HepG2 (cell line): ENCODE measurements at regions not wholly inside any gene's neighbourhood (a gene's known extent, or its start where the extent isn't known, plus 50 kb on each side); places are given as distances from the start of the nearest gene placed in this dataset.
A peak's percentile ranks its signal among the peaks of the same experiment; 100 is the strongest.

ENCODE experiments used
- ARHGAP35 ChIP-seq: sonication (generic); formaldehyde crosslinking; IDR thresholded peaks from 2 replicates; pipeline ENCODE4 v1.9.0; 2022; ENCODE audit warnings: mild to moderate bottlenecking, inconsistent platforms, moderate library complexity, missing genetic modification reagents, borderline replicate concordance
- ARNTL ChIP-seq: sonication (generic); formaldehyde crosslinking; IDR thresholded peaks from 2 replicates; pipeline ENCODE4 v1.4.0; 2020; ENCODE audit warnings: mild to moderate bottlenecking, missing genetic modification reagents
- ASH2L ChIP-seq: fragments of 300-600, 200-600 bp; sonication (generic); IDR thresholded peaks from 2 replicates; pipeline ENCODE4 v1.7.0; 2017; ENCODE audit warnings: low read depth, mild to moderate bottlenecking, moderate library complexity, mixed read lengths, low read length; ENCODE audit not compliant: insufficient read length
- ATF1 ChIP-seq: IDR thresholded peaks from 2 replicates; pipeline ENCODE4 v1.6.1; 2016; ENCODE audit warnings: mild to moderate bottlenecking, control low read depth
- ATF7 ChIP-seq, 2 experiments: fragments of 450-650 bp in 1 of 2; sonication (generic) in 1 of 2; formaldehyde crosslinking in 1 of 2; IDR thresholded peaks; 2 replicates each; pipeline versions ENCODE4 v1.4.0 to v1.6.1; 2016 to 2020; ENCODE audit warnings: antibody characterized with exemption in 1 of 2, mild to moderate bottlenecking in 1 of 2, missing genetic modification reagents in 1 of 2
- CENPX ChIP-seq: sonication (generic); formaldehyde crosslinking; IDR thresholded peaks from 2 replicates; pipeline ENCODE4 v1.9.0; 2021; ENCODE audit warnings: mild to moderate bottlenecking, missing genetic modification reagents, moderate library complexity
- KLF9 ChIP-seq: IDR thresholded peaks from 2 replicates; pipeline ENCODE4 v1.6.1; 2016; ENCODE audit warnings: low read depth
- MLLT10 ChIP-seq: sonication (generic); formaldehyde crosslinking; IDR thresholded peaks from 2 replicates; pipeline ENCODE4 v1.4.0; 2020; ENCODE audit warnings: missing genetic modification reagents
- ZIK1 ChIP-seq: sonication (generic); formaldehyde crosslinking; IDR thresholded peaks from 2 replicates; pipeline ENCODE4 v1.5.0; 2020; ENCODE audit warnings: mild to moderate bottlenecking, low read depth, missing genetic modification reagents, borderline replicate concordance
- ZNF225 ChIP-seq: sonication (generic); formaldehyde crosslinking; IDR thresholded peaks from 2 replicates; pipeline ENCODE4 v1.4.0; 2020; ENCODE audit warnings: mild to moderate bottlenecking, missing genetic modification reagents
- ZNF446 ChIP-seq: sonication (generic); formaldehyde crosslinking; IDR thresholded peaks from 2 replicates; pipeline ENCODE4 v1.5.0; 2020; ENCODE audit warnings: mild to moderate bottlenecking, missing genetic modification reagents
- ZNF460 ChIP-seq: sonication (generic); formaldehyde crosslinking; IDR thresholded peaks from 2 replicates; pipeline ENCODE4 v1.5.1; 2020; ENCODE audit warnings: missing genetic modification reagents, mild to moderate bottlenecking, borderline replicate concordance
- ZNF598 ChIP-seq: sonication (generic); formaldehyde crosslinking; IDR thresholded peaks from 2 replicates; pipeline ENCODE4 v1.5.1; 2020; ENCODE audit warnings: mild to moderate bottlenecking, missing genetic modification reagents, borderline replicate concordance
- ZNF83 ChIP-seq: sonication (generic); formaldehyde crosslinking; IDR thresholded peaks from 2 replicates; pipeline ENCODE4 v1.4.0; 2020; ENCODE audit warnings: missing genetic modification reagents, mild to moderate bottlenecking, borderline replicate concordance
- TF ChIP-seq, protein P1 (sequence below): sonication (generic); formaldehyde crosslinking; IDR thresholded peaks from 2 replicates; pipeline ENCODE4 v1.4.0; 2020; ENCODE audit warnings: mild to moderate bottlenecking, low read depth, missing genetic modification reagents
- TF ChIP-seq, protein P2 (sequence below): sonication (generic); formaldehyde crosslinking; IDR thresholded peaks from 2 replicates; pipeline ENCODE4 v1.4.0; 2020; ENCODE audit warnings: missing genetic modification reagents
- TF ChIP-seq, protein P3 (sequence below): IDR thresholded peaks from 2 replicates; pipeline ENCODE4 v1.6.1; 2012; ENCODE audit warnings: low read length, improper control_type of control experiment
- TF ChIP-seq, protein P4 (sequence below), 2 experiments: fragments of 450-650 bp in 1 of 2; sonication (generic) in 1 of 2; formaldehyde crosslinking; IDR thresholded peaks; 2 replicates each; pipeline versions ENCODE4 v1.5.0 to v1.8.0; 2020 to 2022; ENCODE audit warnings: mild to moderate bottlenecking in 1 of 2, missing genetic modification reagents in 1 of 2
- TF ChIP-seq, protein P5 (sequence below): sonication (generic); formaldehyde crosslinking; IDR thresholded peaks from 2 replicates; pipeline ENCODE4 v1.5.0; 2020; ENCODE audit warnings: mild to moderate bottlenecking, low read depth, missing genetic modification reagents, borderline replicate concordance

DNA sequence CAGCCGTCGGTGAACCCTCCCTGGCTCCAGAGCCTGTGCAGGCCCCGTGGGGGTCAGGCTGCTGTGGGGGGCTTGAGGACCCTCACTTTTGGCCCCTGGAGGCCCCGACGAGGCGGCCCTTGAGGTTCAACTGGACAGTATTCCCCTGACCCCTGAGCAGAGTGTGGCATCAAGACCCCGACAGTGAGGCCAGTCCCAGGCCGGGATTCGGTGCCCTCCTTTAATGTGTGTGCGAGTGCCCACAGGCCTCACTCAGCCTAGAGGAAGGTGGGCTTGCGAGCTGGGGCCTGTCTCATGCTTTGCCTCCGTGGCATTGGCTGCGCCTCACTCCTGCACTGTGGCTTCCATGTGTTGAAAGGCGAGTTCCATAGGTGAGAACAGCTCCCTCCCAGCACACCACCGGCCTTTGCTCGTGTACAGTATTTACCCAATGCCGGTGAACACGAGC is 94.5 kb downstream of the METRNL start (continued):
- TF ChIP-seq, protein P1, sequence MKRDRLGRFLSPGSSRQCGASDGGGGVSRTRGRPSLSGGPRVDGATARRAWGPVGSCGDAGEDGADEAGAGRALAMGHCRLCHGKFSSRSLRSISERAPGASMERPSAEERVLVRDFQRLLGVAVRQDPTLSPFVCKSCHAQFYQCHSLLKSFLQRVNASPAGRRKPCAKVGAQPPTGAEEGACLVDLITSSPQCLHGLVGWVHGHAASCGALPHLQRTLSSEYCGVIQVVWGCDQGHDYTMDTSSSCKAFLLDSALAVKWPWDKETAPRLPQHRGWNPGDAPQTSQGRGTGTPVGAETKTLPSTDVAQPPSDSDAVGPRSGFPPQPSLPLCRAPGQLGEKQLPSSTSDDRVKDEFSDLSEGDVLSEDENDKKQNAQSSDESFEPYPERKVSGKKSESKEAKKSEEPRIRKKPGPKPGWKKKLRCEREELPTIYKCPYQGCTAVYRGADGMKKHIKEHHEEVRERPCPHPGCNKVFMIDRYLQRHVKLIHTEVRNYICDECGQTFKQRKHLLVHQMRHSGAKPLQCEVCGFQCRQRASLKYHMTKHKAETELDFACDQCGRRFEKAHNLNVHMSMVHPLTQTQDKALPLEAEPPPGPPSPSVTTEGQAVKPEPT (CRISPR knock-in tag): no peak
- no peak for TF ChIP-seq ASH2L
- TF ChIP-seq ZNF225 (CRISPR knock-in tag): 0 out of 2 replicates have a peak, but pooled peaks have one; percentile 38
- peak; percentile 70 for TF ChIP-seq ZNF598
- 0 out of 2 replicates have a peak, but pooled peaks have one; percentile 24 for TF ChIP-seq ZNF460
- TF ChIP-seq ARHGAP35: no peak
- TF ChIP-seq, protein P2, sequence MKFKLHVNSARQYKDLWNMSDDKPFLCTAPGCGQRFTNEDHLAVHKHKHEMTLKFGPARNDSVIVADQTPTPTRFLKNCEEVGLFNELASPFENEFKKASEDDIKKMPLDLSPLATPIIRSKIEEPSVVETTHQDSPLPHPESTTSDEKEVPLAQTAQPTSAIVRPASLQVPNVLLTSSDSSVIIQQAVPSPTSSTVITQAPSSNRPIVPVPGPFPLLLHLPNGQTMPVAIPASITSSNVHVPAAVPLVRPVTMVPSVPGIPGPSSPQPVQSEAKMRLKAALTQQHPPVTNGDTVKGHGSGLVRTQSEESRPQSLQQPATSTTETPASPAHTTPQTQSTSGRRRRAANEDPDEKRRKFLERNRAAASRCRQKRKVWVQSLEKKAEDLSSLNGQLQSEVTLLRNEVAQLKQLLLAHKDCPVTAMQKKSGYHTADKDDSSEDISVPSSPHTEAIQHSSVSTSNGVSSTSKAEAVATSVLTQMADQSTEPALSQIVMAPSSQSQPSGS (CRISPR knock-in tag): no peak
- TF ChIP-seq CENPX: no peak
- TF ChIP-seq MLLT10 (CRISPR knock-in tag): no peak
- TF ChIP-seq, protein P3, sequence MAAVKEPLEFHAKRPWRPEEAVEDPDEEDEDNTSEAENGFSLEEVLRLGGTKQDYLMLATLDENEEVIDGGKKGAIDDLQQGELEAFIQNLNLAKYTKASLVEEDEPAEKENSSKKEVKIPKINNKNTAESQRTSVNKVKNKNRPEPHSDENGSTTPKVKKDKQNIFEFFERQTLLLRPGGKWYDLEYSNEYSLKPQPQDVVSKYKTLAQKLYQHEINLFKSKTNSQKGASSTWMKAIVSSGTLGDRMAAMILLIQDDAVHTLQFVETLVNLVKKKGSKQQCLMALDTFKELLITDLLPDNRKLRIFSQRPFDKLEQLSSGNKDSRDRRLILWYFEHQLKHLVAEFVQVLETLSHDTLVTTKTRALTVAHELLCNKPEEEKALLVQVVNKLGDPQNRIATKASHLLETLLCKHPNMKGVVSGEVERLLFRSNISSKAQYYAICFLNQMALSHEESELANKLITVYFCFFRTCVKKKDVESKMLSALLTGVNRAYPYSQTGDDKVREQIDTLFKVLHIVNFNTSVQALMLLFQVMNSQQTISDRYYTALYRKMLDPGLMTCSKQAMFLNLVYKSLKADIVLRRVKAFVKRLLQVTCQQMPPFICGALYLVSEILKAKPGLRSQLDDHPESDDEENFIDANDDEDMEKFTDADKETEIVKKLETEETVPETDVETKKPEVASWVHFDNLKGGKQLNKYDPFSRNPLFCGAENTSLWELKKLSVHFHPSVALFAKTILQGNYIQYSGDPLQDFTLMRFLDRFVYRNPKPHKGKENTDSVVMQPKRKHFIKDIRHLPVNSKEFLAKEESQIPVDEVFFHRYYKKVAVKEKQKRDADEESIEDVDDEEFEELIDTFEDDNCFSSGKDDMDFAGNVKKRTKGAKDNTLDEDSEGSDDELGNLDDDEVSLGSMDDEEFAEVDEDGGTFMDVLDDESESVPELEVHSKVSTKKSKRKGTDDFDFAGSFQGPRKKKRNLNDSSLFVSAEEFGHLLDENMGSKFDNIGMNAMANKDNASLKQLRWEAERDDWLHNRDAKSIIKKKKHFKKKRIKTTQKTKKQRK: no peak
- TF ChIP-seq, protein P4, sequence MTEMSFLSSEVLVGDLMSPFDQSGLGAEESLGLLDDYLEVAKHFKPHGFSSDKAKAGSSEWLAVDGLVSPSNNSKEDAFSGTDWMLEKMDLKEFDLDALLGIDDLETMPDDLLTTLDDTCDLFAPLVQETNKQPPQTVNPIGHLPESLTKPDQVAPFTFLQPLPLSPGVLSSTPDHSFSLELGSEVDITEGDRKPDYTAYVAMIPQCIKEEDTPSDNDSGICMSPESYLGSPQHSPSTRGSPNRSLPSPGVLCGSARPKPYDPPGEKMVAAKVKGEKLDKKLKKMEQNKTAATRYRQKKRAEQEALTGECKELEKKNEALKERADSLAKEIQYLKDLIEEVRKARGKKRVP (CRISPR knock-in tag; IDR thresholded peaks at IDR 0.05): no peak
- TF ChIP-seq ZNF446 (CRISPR knock-in tag): peak; percentile 73; the same call in 1 of the 2 replicates
- no peak for TF ChIP-seq KLF9
- TF ChIP-seq ZNF83 (CRISPR knock-in tag): 0 out of 2 replicates have a peak, but pooled peaks have one; percentile 69
- no peak for TF ChIP-seq ATF1 (CRISPR knock-in tag)
- TF ChIP-seq ARNTL (CRISPR knock-in tag): no peak
- TF ChIP-seq ZIK1 (CRISPR knock-in tag): peak; percentile 48; the same call in 1 of the 2 replicates
- TF ChIP-seq ATF7 (IDR thresholded peaks at IDR 0.05): no peak
- peak; percentile 8; the same call in 1 of the 2 replicates for TF ChIP-seq ATF7 (CRISPR knock-in tag; IDR thresholded peaks at IDR 0.05)
- TF ChIP-seq, protein P5, sequence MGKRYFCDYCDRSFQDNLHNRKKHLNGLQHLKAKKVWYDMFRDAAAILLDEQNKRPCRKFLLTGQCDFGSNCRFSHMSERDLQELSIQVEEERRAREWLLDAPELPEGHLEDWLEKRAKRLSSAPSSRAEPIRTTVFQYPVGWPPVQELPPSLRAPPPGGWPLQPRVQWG (CRISPR knock-in tag): no peak
